IgD-negative memory B cell (primary cell): ENCODE measurements at regions not wholly inside any gene's neighbourhood (a gene's known extent, or its start where the extent isn't known, plus 50 kb on each side); places are given as distances from the start of the nearest gene placed in this dataset.
A peak's percentile ranks its signal among the peaks of the same experiment; 100 is the strongest.

Experiments
- H3K27ac Mint-ChIP-seq, 3 donors: one replicate each; pipeline ENCODE4 v1.8.0; 2020 to 2022; ENCODE audit warnings: mild to moderate bottlenecking in 3 of 3, mixed read lengths in 3 of 3, moderate library complexity in 1 of 3
- H3K27me3 Mint-ChIP-seq: one replicate; pipeline ENCODE4 v1.8.0; 2021; ENCODE audit warnings: mixed read lengths
- H3K36me3 Mint-ChIP-seq: one replicate; pipeline ENCODE4 v1.8.0; 2020; ENCODE audit warnings: mild to moderate bottlenecking, mixed read lengths
- H3K4me1 Mint-ChIP-seq, 3 donors: one replicate each; pipeline ENCODE4 v1.8.0; 2020 to 2022; ENCODE audit warnings: mixed read lengths in 3 of 3, mild to moderate bottlenecking in 1 of 3
- H3K4me3 Mint-ChIP-seq, 4 donors: one replicate each; pipeline ENCODE4 v1.8.0; 2020 to 2022; ENCODE audit warnings: mild to moderate bottlenecking in 4 of 4, mixed read lengths in 4 of 4, moderate library complexity in 3 of 4
- H3K9me3 Mint-ChIP-seq, 3 donors: one replicate each; pipeline ENCODE4 v1.8.0; 2020 to 2021; ENCODE audit warnings: mixed read lengths in 3 of 3, mild to moderate bottlenecking in 1 of 3

GRCh38 chr22:34159491-34159890, 239.2 kb upstream of the LARGE1 start:
- no peaks in the 10 kb centered on the region for H3K36me3 Mint-ChIP-seq
- no peaks in the 10 kb centered on the region for H3K4me1 Mint-ChIP-seq
- no peak overlapping the region for H3K27ac Mint-ChIP-seq
- peaks cover 0 to under 1% (median 0%) of the 10 kb centered on the region in 3 donors for H3K9me3 Mint-ChIP-seq
- no peaks in the 10 kb centered on the region for H3K27me3 Mint-ChIP-seq
- no peak overlapping the region for H3K4me3 Mint-ChIP-seq

GRCh38 chr22:34160141-34160783, 240.0 kb upstream of the LARGE1 start:
- no peaks in the 10 kb centered on the region for H3K36me3 Mint-ChIP-seq
- H3K9me3 Mint-ChIP-seq = no peaks in the 10 kb centered on the region
- H3K4me3 Mint-ChIP-seq = no peak overlapping the region
- no peaks in the 10 kb centered on the region for H3K4me1 Mint-ChIP-seq
- no peaks in the 10 kb centered on the region for H3K27me3 Mint-ChIP-seq
- H3K27ac Mint-ChIP-seq = no peak overlapping the region

GRCh38 chr22:34161431-34162123, 241.3 kb upstream of the LARGE1 start:
- no peaks in the 10 kb centered on the region for H3K9me3 Mint-ChIP-seq
- no peaks in the 10 kb centered on the region for H3K36me3 Mint-ChIP-seq
- H3K4me3 Mint-ChIP-seq = no peak overlapping the region
- no peak overlapping the region for H3K27ac Mint-ChIP-seq
- no peaks in the 10 kb centered on the region for H3K27me3 Mint-ChIP-seq
- no peaks in the 10 kb centered on the region for H3K4me1 Mint-ChIP-seq

GRCh38 chr22:34198976-34199375, 278.7 kb upstream of the LARGE1 start:
- H3K27me3 Mint-ChIP-seq = peaks cover 2% of the 10 kb centered on the region
- no peaks in the 10 kb centered on the region for H3K4me1 Mint-ChIP-seq
- H3K36me3 Mint-ChIP-seq = peaks cover 2% of the 10 kb centered on the region
- no peak overlapping the region for H3K27ac Mint-ChIP-seq
- no peak overlapping the region for H3K4me3 Mint-ChIP-seq
- no peaks in the 10 kb centered on the region for H3K9me3 Mint-ChIP-seq

GRCh38 chr22:34210301-34210700, 290.0 kb upstream of the LARGE1 start:
- no peaks in the 10 kb centered on the region for H3K4me1 Mint-ChIP-seq

GRCh38 chr22:34214372-34214771, 294.1 kb upstream of the LARGE1 start:
- H3K27me3 Mint-ChIP-seq = peaks cover 6% of the 10 kb centered on the region
- H3K9me3 Mint-ChIP-seq = peaks cover 4 to 12% (median 8%) of the 10 kb centered on the region in 3 donors
- no peaks in the 10 kb centered on the region for H3K4me1 Mint-ChIP-seq
- no peak overlapping the region for H3K4me3 Mint-ChIP-seq
- no peaks in the 10 kb centered on the region for H3K36me3 Mint-ChIP-seq
- no peak overlapping the region for H3K27ac Mint-ChIP-seq

More at GRCh38 chr22:34210301-34210700, 290.0 kb upstream of the LARGE1 start:
- H3K9me3 Mint-ChIP-seq = peaks cover 4 to 8% (median 7%) of the 10 kb centered on the region in 3 donors
- no peaks in the 10 kb centered on the region for H3K36me3 Mint-ChIP-seq
- H3K27ac Mint-ChIP-seq = no peak overlapping the region
- no peak overlapping the region for H3K4me3 Mint-ChIP-seq
- peaks cover 1% of the 10 kb centered on the region for H3K27me3 Mint-ChIP-seq

GRCh38 chr22:34225278-34225677, 305.0 kb upstream of the LARGE1 start:
- Mint-ChIP-seq H3K4me3 (no peak overlapping the region), H3K27ac (no peak overlapping the region), H3K4me1 (no peaks in the 10 kb centered on the region), H3K9me3 (peaks cover 0 to 5% (median 2%) of the 10 kb centered on the region in 3 donors), H3K36me3 (no peaks in the 10 kb centered on the region), H3K27me3 (peaks cover 4% of the 10 kb centered on the region)

- no peaks in the 10 kb centered on the region for H3K4me1 Mint-ChIP-seq
- H3K9me3 Mint-ChIP-seq = peaks cover 0 to 29% (median 4%) of the 10 kb centered on the region in 3 donors
- H3K27me3 Mint-ChIP-seq = no peaks in the 10 kb centered on the region
- H3K4me3 Mint-ChIP-seq = no peak overlapping the region
- no peaks in the 10 kb centered on the region for H3K36me3 Mint-ChIP-seq
- no peak overlapping the region for H3K27ac Mint-ChIP-seq
Observed at GRCh38 chr22:34236527-34236926, 316.3 kb upstream of the LARGE1 start.

GRCh38 chr22:34239421-34239820, 319.1 kb upstream of the LARGE1 start:
- peaks cover 3 to 30% (median 3%) of the 10 kb centered on the region in 3 donors for H3K9me3 Mint-ChIP-seq
- H3K36me3 Mint-ChIP-seq = no peaks in the 10 kb centered on the region

GRCh38 chr22:34243023-34243422, 322.7 kb upstream of the LARGE1 start:
- Mint-ChIP-seq H3K4me3 (peak overlapping the region in 1 of 4 donors; percentile 46), H3K27ac (no peak overlapping the region), H3K27me3 (no peaks in the 10 kb centered on the region), H3K9me3 (peaks cover 0 to 20% (median 3%) of the 10 kb centered on the region in 3 donors), H3K4me1 (no peaks in the 10 kb centered on the region), H3K36me3 (no peaks in the 10 kb centered on the region)

More at GRCh38 chr22:34239421-34239820, 319.1 kb upstream of the LARGE1 start:
- Mint-ChIP-seq H3K27ac (no peak overlapping the region), H3K27me3 (no peaks in the 10 kb centered on the region), H3K4me3 (no peak overlapping the region), H3K4me1 (no peaks in the 10 kb centered on the region)

GRCh38 chr22:34255042-34255441, 334.8 kb upstream of the LARGE1 start:
- H3K27me3 Mint-ChIP-seq = no peaks in the 10 kb centered on the region
- no peak overlapping the region for H3K4me3 Mint-ChIP-seq
- no peaks in the 10 kb centered on the region for H3K4me1 Mint-ChIP-seq
- H3K36me3 Mint-ChIP-seq = no peaks in the 10 kb centered on the region
- no peak overlapping the region for H3K27ac Mint-ChIP-seq
- peaks cover 2 to 9% (median 3%) of the 10 kb centered on the region in 3 donors for H3K9me3 Mint-ChIP-seq

GRCh38 chr22:34278121-34278520, 357.8 kb upstream of the LARGE1 start:
- Mint-ChIP-seq H3K27ac (no peak overlapping the region), H3K4me3 (no peak overlapping the region), H3K9me3 (peaks cover 0 to 5% (median 0%) of the 10 kb centered on the region in 3 donors), H3K4me1 (peaks cover 0 to 2% (median 0%) of the 10 kb centered on the region in 3 donors), H3K27me3 (no peaks in the 10 kb centered on the region), H3K36me3 (no peaks in the 10 kb centered on the region)

- Mint-ChIP-seq H3K9me3 (peaks cover 0 to 5% (median 0%) of the 10 kb centered on the region in 3 donors), H3K4me3 (no peak overlapping the region), H3K27me3 (no peaks in the 10 kb centered on the region), H3K4me1 (peaks cover 0 to 6% (median 4%) of the 10 kb centered on the region in 3 donors), H3K36me3 (no peaks in the 10 kb centered on the region), H3K27ac (no peak overlapping the region)
Observed at GRCh38 chr22:34281738-34282137, 361.5 kb upstream of the LARGE1 start.

GRCh38 chr22:34283844-34284243, 363.6 kb upstream of the LARGE1 start:
- no peak overlapping the region for H3K4me3 Mint-ChIP-seq
- H3K36me3 Mint-ChIP-seq = no peaks in the 10 kb centered on the region
- no peak overlapping the region for H3K27ac Mint-ChIP-seq
- H3K4me1 Mint-ChIP-seq = peaks cover 0 to 6% (median 4%) of the 10 kb centered on the region in 3 donors
- H3K27me3 Mint-ChIP-seq = no peaks in the 10 kb centered on the region
- H3K9me3 Mint-ChIP-seq = peaks cover 0 to 5% (median 0%) of the 10 kb centered on the region in 3 donors

- no peak overlapping the region for H3K27ac Mint-ChIP-seq
- no peak overlapping the region for H3K4me3 Mint-ChIP-seq
- no peaks in the 10 kb centered on the region for H3K4me1 Mint-ChIP-seq
- H3K9me3 Mint-ChIP-seq = no peaks in the 10 kb centered on the region
- peaks cover 3% of the 10 kb centered on the region for H3K27me3 Mint-ChIP-seq
- no peaks in the 10 kb centered on the region for H3K36me3 Mint-ChIP-seq
Observed at GRCh38 chr22:34293324-34293723, 373.0 kb upstream of the LARGE1 start.

GRCh38 chr22:34294476-34294875, 374.2 kb upstream of the LARGE1 start:
- no peak overlapping the region for H3K27ac Mint-ChIP-seq
- H3K9me3 Mint-ChIP-seq = no peaks in the 10 kb centered on the region
- no peaks in the 10 kb centered on the region for H3K4me1 Mint-ChIP-seq
- no peak overlapping the region for H3K4me3 Mint-ChIP-seq
- H3K27me3 Mint-ChIP-seq = no peaks in the 10 kb centered on the region
- no peaks in the 10 kb centered on the region for H3K36me3 Mint-ChIP-seq
